ENCODE measurements at regions not wholly inside any gene's neighbourhood (a gene's known extent, or its start where the extent isn't known, plus 50 kb on each side); places are given as distances from the start of the nearest gene placed in this dataset.

DNA sequence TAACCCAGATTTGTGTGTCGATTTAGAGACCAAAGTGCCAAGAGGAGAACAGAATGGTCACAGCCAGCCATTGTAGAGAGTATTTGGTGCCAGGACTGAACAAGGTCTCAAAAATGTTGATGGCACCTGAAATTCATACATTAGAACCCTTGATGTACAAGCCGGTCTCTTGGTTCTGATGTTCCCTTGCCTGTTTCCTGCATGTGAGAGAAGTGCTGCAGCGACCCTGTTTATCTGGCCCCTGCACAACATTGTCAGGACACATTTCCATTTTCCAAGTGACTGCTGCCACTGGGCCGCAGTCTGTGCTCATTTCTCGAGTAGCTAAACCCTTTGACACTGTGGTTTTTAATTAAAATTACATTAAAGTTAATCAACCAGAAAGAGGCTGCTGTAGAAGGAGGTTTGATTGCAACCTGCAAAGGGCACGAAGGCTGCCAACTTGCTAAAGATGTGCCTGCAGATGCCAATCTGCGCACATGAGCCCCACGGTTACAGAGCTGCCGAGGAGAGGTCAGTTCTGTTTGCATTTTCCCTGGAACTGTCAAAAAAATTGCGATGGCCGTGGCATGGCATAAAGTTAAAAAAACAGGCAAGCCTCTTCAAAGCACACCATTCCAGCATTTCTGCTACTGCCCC, 136.4 kb upstream of the CMC1 start:
- TF ChIP-seq EZH2 (IDR thresholded peaks at IDR 0.05; ENCODE audit: low read depth) = no peak
- no peak for TF ChIP-seq CTCF (conservative IDR thresholded peaks at IDR 0.05)
